Right kidney (tissue), 1 donor: ENCODE measurements at regions not wholly inside any gene's neighbourhood (a gene's known extent, or its start where the extent isn't known, plus 50 kb on each side); places are given as distances from the start of the nearest gene placed in this dataset.
"Not testable (repeated sequence)": the region's sequence is repeated elsewhere in the genome, so short reads cannot be mapped to it uniquely, and the experiment has no call there.

Experiments
- DNase-seq: peaks from one replicate; pipeline ENCODE4 v3.0.0-alpha.2; 2016

GRCh38 chr3:77707281-77707680, 667.4 kb downstream of the ROBO2 start:
- DNase-seq, result no peak

- no peak for DNase-seq
Measured at GRCh38 chr3:77709155-77709554, 669.3 kb downstream of the ROBO2 start.

- no peak for DNase-seq
Measured at GRCh38 chr3:77718311-77718710, 678.4 kb downstream of the ROBO2 start.

GRCh38 chr3:77720460-77720971, 680.6 kb downstream of the ROBO2 start:
- no peak for DNase-seq

- no peak for DNase-seq
Measured at GRCh38 chr3:77726517-77726916, 686.6 kb downstream of the ROBO2 start.

GRCh38 chr3:77746048-77746447, 706.1 kb downstream of the ROBO2 start:
- no peak for DNase-seq

GRCh38 chr3:77746892-77747291, 707.0 kb downstream of the ROBO2 start:
- no peak for DNase-seq

- DNase-seq, result not testable (repeated sequence)
Measured at GRCh38 chr3:77756397-77756975, 716.6 kb downstream of the ROBO2 start.

GRCh38 chr3:77772459-77772858, 732.6 kb downstream of the ROBO2 start:
- no peak for DNase-seq

- DNase-seq, result no peak
Measured at GRCh38 chr3:77773084-77773483, 733.2 kb downstream of the ROBO2 start.

GRCh38 chr3:77780278-77780996, 740.5 kb downstream of the ROBO2 start:
- DNase-seq, result no peak

GRCh38 chr3:77786216-77786615, 746.3 kb downstream of the ROBO2 start:
- DNase-seq, result no peak

GRCh38 chr3:77795013-77795412, 755.1 kb downstream of the ROBO2 start:
- no peak for DNase-seq

GRCh38 chr3:77799278-77799677, 759.4 kb downstream of the ROBO2 start:
- DNase-seq, result no peak

- DNase-seq, result no peak
Measured at GRCh38 chr3:77800893-77801292, 761.0 kb downstream of the ROBO2 start.

GRCh38 chr3:77807312-77807711, 767.4 kb downstream of the ROBO2 start:
- no peak for DNase-seq

- DNase-seq, result no peak
Measured at GRCh38 chr3:77814845-77815244, 774.9 kb downstream of the ROBO2 start.

GRCh38 chr3:77815467-77815866, 775.6 kb downstream of the ROBO2 start:
- no peak for DNase-seq

GRCh38 chr3:77816366-77816765, 776.5 kb downstream of the ROBO2 start:
- DNase-seq, result no peak

GRCh38 chr3:77825001-77825827, 785.3 kb downstream of the ROBO2 start:
- no peak for DNase-seq

GRCh38 chr3:77835921-77836320, 796.0 kb downstream of the ROBO2 start:
- no peak for DNase-seq

- no peak for DNase-seq
Measured at GRCh38 chr3:77837456-77838025, 797.6 kb downstream of the ROBO2 start.

GRCh38 chr3:77859156-77859555, 819.3 kb downstream of the ROBO2 start:
- DNase-seq, result no peak
